Upper lobe of right lung (tissue), 1 donor: ENCODE measurements at regions not wholly inside any gene's neighbourhood (a gene's known extent, or its start where the extent isn't known, plus 50 kb on each side); places are given as distances from the start of the nearest gene placed in this dataset.

Experiments used
- ATAC-seq: fragments of 200-7000 bp; cut with Tn5 transposase; one replicate; pipeline ENCODE4 v1.9.1; 2020; ENCODE audit warnings: mild to moderate bottlenecking, moderate library complexity
- DNase-seq: peaks from one replicate; pipeline ENCODE4 v3.0.0-alpha.2; 2020
- H3K27ac ChIP-seq: fragments of 200-600 bp; one replicate; pipeline ENCODE4 v1.8.0; 2022
- H3K27me3 ChIP-seq: fragments of 200-600 bp; one replicate; pipeline ENCODE4 v1.8.0; 2022; ENCODE audit warnings: mild to moderate bottlenecking
- H3K36me3 ChIP-seq: fragments of 200-600 bp; one replicate; pipeline ENCODE4 v1.8.0; 2022
- H3K4me1 ChIP-seq: fragments of 200-600 bp; one replicate; pipeline ENCODE4 v1.8.0; 2022
- H3K4me3 ChIP-seq: fragments of 200-600 bp; one replicate; pipeline ENCODE4 v1.8.0; 2022; ENCODE audit warnings: mild to moderate bottlenecking
- H3K9me3 ChIP-seq: fragments of 200-600 bp; one replicate; pipeline ENCODE4 v1.8.0; 2022
- CTCF ChIP-seq: fragments of 200-600 bp; IDR thresholded peaks from one replicate; pipeline ENCODE4 v1.8.0; 2022; ENCODE audit warnings: antibody characterized with exemption
- intact Hi-C: fragments of 100-400 bp; cut with DNase I; formaldehyde crosslinking; loops from one replicate; pipeline ENCODE4 v1.11.0; 2022
- donor health status: DM: no; HTN: yes; CAD: no; lungs with severe emphysema.

GRCh38 chr6:799769-800168 is 106.8 kb upstream of the EXOC2 start:
- H3K4me1 ChIP-seq: no peaks in the 10 kb centered on the region

DNA sequence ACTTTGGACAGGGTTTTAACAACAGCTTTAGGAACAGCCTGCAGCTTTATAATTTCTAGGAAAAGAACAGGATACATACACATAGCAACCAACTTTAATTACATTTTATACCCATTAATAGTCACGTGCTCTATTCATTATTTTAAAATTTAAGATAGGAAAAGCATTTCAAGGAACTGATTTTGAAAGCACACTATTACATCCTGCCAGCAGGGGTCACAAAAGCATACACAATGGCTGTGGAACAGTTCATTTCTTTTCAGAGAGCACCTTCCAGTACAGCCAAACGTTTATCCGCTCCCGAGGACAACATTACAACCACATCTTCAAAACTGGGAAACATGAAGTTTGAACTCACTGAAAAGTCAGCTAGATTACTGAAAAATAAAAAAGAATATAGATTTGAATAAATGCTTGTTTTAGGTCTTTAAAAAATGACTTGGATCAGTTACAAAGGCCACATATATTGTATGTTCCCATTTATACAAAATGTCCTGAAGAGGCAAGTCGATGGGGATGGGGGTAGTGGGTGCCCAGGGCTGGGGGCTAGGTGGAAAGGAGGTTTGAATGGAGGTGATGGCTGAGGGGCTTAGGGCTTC is 104.6 kb upstream of the EXOC2 start:
- DNase-seq (no peak), ATAC-seq (peak; percentile 81)
- intact Hi-C loops: loop anchor here (10.0 kb wide), 1 partner anchor 587 kb away; the partner anchor contains the start of gene FOXF2

More at GRCh38 chr6:799769-800168, 106.8 kb upstream of the EXOC2 start:
- TF ChIP-seq CTCF: no peak
- ATAC-seq (no peak), DNase-seq (no peak)
- intact Hi-C loops: loop anchor here (10.0 kb wide), 1 partner anchor 585 kb away; the partner anchor contains the start of gene FOXF2
- no peaks in the 10 kb centered on the region for H3K27me3 ChIP-seq
- no peak overlapping the region for H3K4me3 ChIP-seq
- H3K36me3 ChIP-seq: no peaks in the 10 kb centered on the region
- H3K9me3 ChIP-seq: no peaks in the 10 kb centered on the region
- no peak overlapping the region for H3K27ac ChIP-seq

GRCh38 chr6:795046-795685 is 102.2 kb upstream of the EXOC2 start:
- intact Hi-C loops: loop anchor here (10.0 kb wide), 1 partner anchor 590 kb away; the partner anchor contains the start of gene FOXF2

More for the DNA sequence above, 104.6 kb upstream of the EXOC2 start:
- Histone ChIP-seq H3K27ac (no peak overlapping the region), H3K27me3 (no peaks in the 10 kb centered on the region), H3K9me3 (no peaks in the 10 kb centered on the region), H3K36me3 (no peaks in the 10 kb centered on the region), H3K4me3 (no peak overlapping the region), H3K4me1 (no peaks in the 10 kb centered on the region)
- TF ChIP-seq CTCF: peak; percentile 79

DNA sequence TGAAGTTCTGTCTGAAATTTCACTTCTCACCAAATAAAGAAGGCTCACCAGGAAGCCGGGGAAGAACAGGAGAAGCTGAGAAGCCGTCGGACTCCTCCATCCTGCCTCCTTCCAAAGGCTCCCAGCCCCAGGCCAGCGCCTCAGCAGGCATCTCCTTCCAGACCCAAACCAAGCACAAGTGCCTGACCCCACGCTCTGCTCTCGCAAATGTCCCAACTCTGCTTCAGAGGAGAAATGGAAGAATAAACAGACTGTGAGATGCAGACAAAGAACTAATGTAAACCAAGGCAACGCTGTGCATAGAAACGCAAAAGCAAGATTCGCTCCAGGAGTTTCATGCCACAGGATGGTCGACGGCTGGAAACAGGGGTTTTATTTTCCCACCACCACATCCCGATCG is 100.3 kb upstream of the EXOC2 start:
- DNase-seq (no peak), ATAC-seq (no peak)
- no peaks in the 10 kb centered on the region for H3K36me3 ChIP-seq
- no peaks in the 10 kb centered on the region for H3K9me3 ChIP-seq
- H3K27ac ChIP-seq: no peak overlapping the region
- no peak for TF ChIP-seq CTCF
- intact Hi-C loops: loop anchor here (10.0 kb wide), 1 partner anchor 592 kb away; the partner anchor contains the start of gene FOXF2
- no peak overlapping the region for H3K4me3 ChIP-seq
- peaks cover 3% of the 10 kb centered on the region for H3K27me3 ChIP-seq
- H3K4me1 ChIP-seq: no peaks in the 10 kb centered on the region

More at GRCh38 chr6:795046-795685, 102.2 kb upstream of the EXOC2 start:
- H3K4me1 ChIP-seq: no peaks in the 10 kb centered on the region
- H3K4me3 ChIP-seq: no peak overlapping the region
- no peaks in the 10 kb centered on the region for H3K9me3 ChIP-seq
- ATAC-seq: no peak
- no peak for TF ChIP-seq CTCF
- H3K27ac ChIP-seq: no peak overlapping the region
- no peak for DNase-seq
- H3K27me3 ChIP-seq: peaks cover 3% of the 10 kb centered on the region
- H3K36me3 ChIP-seq: no peaks in the 10 kb centered on the region

DNA sequence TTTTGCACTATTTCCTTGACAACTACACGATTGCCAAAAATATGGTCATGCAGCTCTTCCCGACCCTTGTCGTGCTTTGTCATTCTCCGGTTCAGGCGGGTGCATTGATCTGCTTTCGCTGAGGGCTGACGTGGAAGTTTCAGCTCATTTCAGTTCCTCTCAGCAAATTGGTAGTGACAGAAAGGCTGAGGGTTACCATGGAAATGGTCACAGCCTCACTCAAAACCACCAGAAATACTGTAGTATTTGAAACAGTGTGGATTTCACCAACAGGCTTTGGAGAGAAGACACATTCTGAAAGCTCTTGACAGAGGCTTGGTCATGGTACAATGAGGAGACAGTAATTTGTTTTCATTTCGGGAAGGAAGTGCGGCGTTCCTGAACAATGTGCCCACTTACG is 99.7 kb upstream of the EXOC2 start:
- ATAC-seq (no peak), DNase-seq (no peak)
- H3K27ac ChIP-seq: no peak overlapping the region
- H3K36me3 ChIP-seq: no peaks in the 10 kb centered on the region
- peaks cover 3% of the 10 kb centered on the region for H3K27me3 ChIP-seq
- no peak overlapping the region for H3K4me3 ChIP-seq
- no peaks in the 10 kb centered on the region for H3K9me3 ChIP-seq
- no peak for TF ChIP-seq CTCF
- intact Hi-C loops: loop anchor here (10.0 kb wide), 1 partner anchor 592 kb away; the partner anchor contains the start of gene FOXF2
- H3K4me1 ChIP-seq: no peaks in the 10 kb centered on the region
